Heart left ventricle (tissue), 13 donors: ENCODE measurements at regions not wholly inside any gene's neighbourhood (a gene's known extent, or its start where the extent isn't known, plus 50 kb on each side); places are given as distances from the start of the nearest gene placed in this dataset.

Experiments
- POLR2A ChIP-seq, 2 donors: fragments of 450-650 bp; IDR thresholded peaks; one replicate each; pipeline ENCODE4 v1.6.1; 2017; ENCODE audit warnings: antibody characterized with exemption in 2 of 2, mild to moderate bottlenecking in 2 of 2, moderate library complexity in 2 of 2
- TF ChIP-seq, protein P1 (sequence below), 12 donors: fragments of 200-600 bp; sonication (generic) in 4 of 12; IDR thresholded peaks; one replicate each; pipeline versions ENCODE4 v1.5.0 to v1.8.0; 2018 to 2022; ENCODE audit warnings: antibody characterized with exemption in 12 of 12, mild to moderate bottlenecking in 5 of 12
- donor health status: ischemic (EF 13 %, LVEDD 7.1; RV severe dilation, severe dysfunction).
- donor health status: DM: no; HTN: yes; CAD: no.
- donor health status: DM: no; HTN: no; CAD: no.
- donor health status: ischemic (EF 25% LVEDD 6.9; RV normal size, moderate dysfunction).
- donor health status: ischemic (EF 25% LVEDD 5.7; RV mildly dilated, moderate dysfunction).
- donor health status: ischemic (EF 35%, LVEDD 5.7; RV mildly dilated, moderate dysfunction).
- donor health status: nonischemic (EF 11% LVEDD 7.7; RV severe dilation, severe dysfunction).
- donor health status: DM: yes; HTN: yes; CAD: no.
- donor health status: PGD.
- donor health status: ischemic (EF 29% LVEDD 5.4; RV normal size, mild dysfunction).
- donor health status: nonischemic (EF 23%, LVEDD 6.1; RV moderate dilation, normal function).

DNA sequence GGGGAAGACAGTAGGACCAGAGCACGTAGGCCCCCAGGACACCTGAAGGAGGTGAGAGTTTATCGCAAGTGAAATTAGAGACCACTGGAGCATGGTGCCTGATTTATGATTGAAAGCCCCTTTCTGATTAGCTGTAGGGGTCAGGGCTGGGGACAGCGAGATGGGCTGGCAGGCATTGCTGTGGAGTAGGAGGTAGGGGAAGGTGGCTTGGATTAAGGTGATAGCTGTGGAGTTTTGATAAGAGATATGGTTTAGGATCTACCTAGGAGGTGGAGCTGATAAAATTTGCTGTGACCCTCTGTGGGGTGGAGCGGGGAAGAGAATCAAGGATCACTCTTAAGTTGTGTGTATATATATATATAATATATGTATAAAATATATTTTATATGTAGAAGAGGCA, 157.5 kb downstream of the CD8B2 start:
- TF ChIP-seq, protein P1, sequence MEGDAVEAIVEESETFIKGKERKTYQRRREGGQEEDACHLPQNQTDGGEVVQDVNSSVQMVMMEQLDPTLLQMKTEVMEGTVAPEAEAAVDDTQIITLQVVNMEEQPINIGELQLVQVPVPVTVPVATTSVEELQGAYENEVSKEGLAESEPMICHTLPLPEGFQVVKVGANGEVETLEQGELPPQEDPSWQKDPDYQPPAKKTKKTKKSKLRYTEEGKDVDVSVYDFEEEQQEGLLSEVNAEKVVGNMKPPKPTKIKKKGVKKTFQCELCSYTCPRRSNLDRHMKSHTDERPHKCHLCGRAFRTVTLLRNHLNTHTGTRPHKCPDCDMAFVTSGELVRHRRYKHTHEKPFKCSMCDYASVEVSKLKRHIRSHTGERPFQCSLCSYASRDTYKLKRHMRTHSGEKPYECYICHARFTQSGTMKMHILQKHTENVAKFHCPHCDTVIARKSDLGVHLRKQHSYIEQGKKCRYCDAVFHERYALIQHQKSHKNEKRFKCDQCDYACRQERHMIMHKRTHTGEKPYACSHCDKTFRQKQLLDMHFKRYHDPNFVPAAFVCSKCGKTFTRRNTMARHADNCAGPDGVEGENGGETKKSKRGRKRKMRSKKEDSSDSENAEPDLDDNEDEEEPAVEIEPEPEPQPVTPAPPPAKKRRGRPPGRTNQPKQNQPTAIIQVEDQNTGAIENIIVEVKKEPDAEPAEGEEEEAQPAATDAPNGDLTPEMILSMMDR (IDR thresholded peaks at IDR 0.05): no peak
- no peak for TF ChIP-seq POLR2A (IDR thresholded peaks at IDR 0.05)
